HepG2 (cell line): ENCODE measurements at regions not wholly inside any gene's neighbourhood (a gene's known extent, or its start where the extent isn't known, plus 50 kb on each side); places are given as distances from the start of the nearest gene placed in this dataset.

Experiments used
- ARID4A ChIP-seq: sonication (generic); formaldehyde crosslinking; IDR thresholded peaks from 2 replicates; pipeline ENCODE4 v1.5.0; 2020; ENCODE audit warnings: mild to moderate bottlenecking, missing genetic modification reagents, borderline replicate concordance
- CEBPB ChIP-seq: IDR thresholded peaks from 2 replicates; pipeline ENCODE4 v1.6.1; 2011; ENCODE audit warnings: low read depth, low read length, improper control_type of control experiment, borderline replicate concordance
- HNF4A ChIP-seq: sonication (generic); formaldehyde crosslinking; IDR thresholded peaks from 2 replicates; pipeline ENCODE4 v1.4.0; 2020; ENCODE audit warnings: missing genetic modification reagents
- KAT2B ChIP-seq: fragments of 150-350 bp; IDR thresholded peaks from 2 replicates; pipeline ENCODE4 v1.6.1; 2014; ENCODE audit warnings: low read depth, low read length, borderline replicate concordance
- MEIS1 ChIP-seq: sonication (generic); formaldehyde crosslinking; IDR thresholded peaks from 2 replicates; pipeline ENCODE4 v1.9.0; 2021; ENCODE audit warnings: mild to moderate bottlenecking, missing genetic modification reagents, moderate library complexity, borderline replicate concordance
- TF ChIP-seq, protein P1 (sequence below): sonication (generic); formaldehyde crosslinking; IDR thresholded peaks from 2 replicates; pipeline ENCODE4 v1.8.0; 2023; ENCODE audit warnings: mild to moderate bottlenecking, missing genetic modification reagents
- TF ChIP-seq, protein P2 (sequence below): sonication (generic); formaldehyde crosslinking; IDR thresholded peaks from 2 replicates; pipeline ENCODE4 v1.5.0; 2020; ENCODE audit warnings: mild to moderate bottlenecking, low read depth, missing genetic modification reagents, borderline replicate concordance

DNA sequence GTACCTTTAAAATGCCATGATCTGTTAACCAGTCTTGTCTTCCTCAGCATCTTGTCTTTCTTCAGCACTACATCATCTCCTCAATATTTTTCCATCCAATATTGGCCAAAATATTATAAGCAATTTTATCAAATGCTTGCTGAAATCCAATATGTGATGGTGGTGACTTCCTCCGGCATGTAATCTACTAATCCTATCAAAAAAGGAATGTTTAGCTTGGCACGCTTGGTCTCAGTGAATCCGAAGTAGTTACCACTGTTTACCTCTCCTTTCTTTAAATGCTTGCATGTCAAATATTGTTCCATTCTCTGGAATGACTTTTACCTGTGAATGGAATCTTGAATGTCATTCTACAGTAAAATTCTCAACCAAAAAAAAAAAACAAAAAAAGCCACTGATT is 72.3 kb upstream of the EEA1 start (continued):
- TF ChIP-seq, protein P1, sequence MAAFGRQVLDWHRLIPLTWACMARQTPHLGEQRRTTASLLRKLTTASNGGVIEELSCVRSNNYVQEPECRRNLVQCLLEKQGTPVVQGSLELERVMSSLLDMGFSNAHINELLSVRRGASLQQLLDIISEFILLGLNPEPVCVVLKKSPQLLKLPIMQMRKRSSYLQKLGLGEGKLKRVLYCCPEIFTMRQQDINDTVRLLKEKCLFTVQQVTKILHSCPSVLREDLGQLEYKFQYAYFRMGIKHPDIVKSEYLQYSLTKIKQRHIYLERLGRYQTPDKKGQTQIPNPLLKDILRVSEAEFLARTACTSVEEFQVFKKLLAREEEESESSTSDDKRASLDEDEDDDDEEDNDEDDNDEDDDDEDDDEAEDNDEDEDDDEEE (CRISPR knock-in tag) = no peak
- TF ChIP-seq KAT2B = no peak
- TF ChIP-seq HNF4A (CRISPR knock-in tag) = no peak
- TF ChIP-seq ARID4A (CRISPR knock-in tag) = no peak
- TF ChIP-seq, protein P2, sequence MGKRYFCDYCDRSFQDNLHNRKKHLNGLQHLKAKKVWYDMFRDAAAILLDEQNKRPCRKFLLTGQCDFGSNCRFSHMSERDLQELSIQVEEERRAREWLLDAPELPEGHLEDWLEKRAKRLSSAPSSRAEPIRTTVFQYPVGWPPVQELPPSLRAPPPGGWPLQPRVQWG = no peak
- no peak for TF ChIP-seq MEIS1 (CRISPR knock-in tag)
- TF ChIP-seq CEBPB = no peak
